Mesenchymal stem cell (in vitro differentiated cells and primary cell): ENCODE measurements at regions not wholly inside any gene's neighbourhood (a gene's known extent, or its start where the extent isn't known, plus 50 kb on each side); places are given as distances from the start of the nearest gene placed in this dataset.

ENCODE experiments used
- DNase-seq: peaks from one replicate; pipeline ENCODE4 v3.0.0-alpha.2; 2013
- H2AFZ ChIP-seq: one replicate; pipeline ENCODE4 v1.6.1; 2013; ENCODE audit warnings: low read depth, mild to moderate bottlenecking, control low read depth, inconsistent platforms, low read length, moderate library complexity
- H2AK5ac ChIP-seq: 2 replicates; pipeline ENCODE4 v1.6.1; 2013; ENCODE audit warnings: low read length, moderate library complexity, mild to moderate bottlenecking, inconsistent platforms; ENCODE audit not compliant: severe bottlenecking
- H2BK120ac ChIP-seq: one replicate; pipeline ENCODE4 v1.6.1; 2013; ENCODE audit warnings: low read depth, mild to moderate bottlenecking, inconsistent platforms, low read length, moderate library complexity
- H2BK12ac ChIP-seq, 2 experiments: one replicate each; pipeline ENCODE4 v1.6.1; 2013; ENCODE audit warnings: inconsistent platforms in 2 of 2, low read length in 2 of 2, mild to moderate bottlenecking in 2 of 2, moderate library complexity in 2 of 2, control low read depth in 1 of 2
- H2BK15ac ChIP-seq: one replicate; pipeline ENCODE4 v1.6.1; 2013; ENCODE audit warnings: mild to moderate bottlenecking, low read depth, inconsistent platforms; ENCODE audit not compliant: poor library complexity, severe bottlenecking
- H2BK5ac ChIP-seq: 2 replicates; pipeline ENCODE4 v1.6.1; 2013; ENCODE audit warnings: low read depth, mild to moderate bottlenecking, low read length, control low read depth, inconsistent platforms; ENCODE audit not compliant: poor library complexity, severe bottlenecking
- H3K14ac ChIP-seq, 2 experiments: one replicate each; pipeline ENCODE4 v1.6.1; 2013; ENCODE audit warnings: inconsistent platforms in 2 of 2, low read length in 2 of 2, control low read depth in 1 of 2, mild to moderate bottlenecking in 1 of 2, moderate library complexity in 1 of 2
- H3K18ac ChIP-seq, 2 experiments: one replicate each; pipeline ENCODE4 v1.6.1; 2013; ENCODE audit warnings: inconsistent platforms in 2 of 2, low read length in 2 of 2, control low read depth in 1 of 2, low read depth in 1 of 2, mild to moderate bottlenecking in 1 of 2
- H3K23ac ChIP-seq, 2 experiments: one replicate each; pipeline ENCODE4 v1.6.1; 2013; ENCODE audit warnings: inconsistent platforms in 2 of 2, low read length in 2 of 2, mild to moderate bottlenecking in 2 of 2, moderate library complexity in 2 of 2, control low read depth in 1 of 2
- H3K27ac ChIP-seq: 2 replicates; pipeline ENCODE4 v1.5.1; 2013; ENCODE audit warnings: mild to moderate bottlenecking, moderate library complexity, low read length, control low read depth, inconsistent platforms; ENCODE audit not compliant: poor library complexity, severe bottlenecking
- H3K27me3 ChIP-seq, 2 experiments: 2 replicates each; pipeline versions ENCODE4 v1.6.1 to v1.7.0; 2013; ENCODE audit warnings: low read length in 2 of 2, mild to moderate bottlenecking in 2 of 2, moderate library complexity in 2 of 2, control low read depth in 1 of 2, inconsistent platforms in 1 of 2; ENCODE audit not compliant: control insufficient read depth in 1 of 2, insufficient read depth in 1 of 2
- H3K36me3 ChIP-seq, 2 experiments: 2 replicates each; pipeline versions ENCODE4 v1.6.1 to v1.7.0; 2013; ENCODE audit warnings: low read length in 2 of 2, control low read depth in 1 of 2, inconsistent platforms in 1 of 2, low read depth in 1 of 2, mild to moderate bottlenecking in 1 of 2; ENCODE audit not compliant: insufficient read depth in 2 of 2, control insufficient read depth in 1 of 2
- H3K4ac ChIP-seq, 2 experiments: one replicate each; pipeline ENCODE4 v1.6.1; 2013; ENCODE audit warnings: inconsistent platforms in 2 of 2, low read length in 2 of 2, mild to moderate bottlenecking in 2 of 2, moderate library complexity in 2 of 2, control low read depth in 1 of 2, low read depth in 1 of 2
- H3K4me1 ChIP-seq: 2 replicates; pipeline ENCODE4 v1.6.1; 2013; ENCODE audit warnings: low read depth, low read length, control low read depth; ENCODE audit not compliant: control insufficient read depth, insufficient read depth
- H3K4me2 ChIP-seq: 2 replicates; pipeline ENCODE4 v1.6.1; 2013; ENCODE audit warnings: low read length, mild to moderate bottlenecking, inconsistent platforms; ENCODE audit not compliant: poor library complexity, severe bottlenecking
- H3K4me3 ChIP-seq, 2 experiments: 2 replicates each; pipeline versions ENCODE4 v1.5.1 to v1.7.0; 2013; ENCODE audit warnings: low read length in 2 of 2, mild to moderate bottlenecking in 2 of 2, control low read depth in 1 of 2, low read depth in 1 of 2; ENCODE audit not compliant: insufficient read depth in 1 of 2
- H3K79me1 ChIP-seq: replicated peaks from 2 replicates; pipeline ENCODE4 v1.6.1; 2013; ENCODE audit warnings: mild to moderate bottlenecking, control low read depth, low read length, inconsistent platforms; ENCODE audit not compliant: poor library complexity, severe bottlenecking
- H3K9ac ChIP-seq: 2 replicates; pipeline ENCODE4 v1.7.0; 2013; ENCODE audit warnings: mild to moderate bottlenecking, low read length, moderate library complexity
- H3K9me3 ChIP-seq: 2 replicates; pipeline ENCODE4 v1.7.0; 2013; ENCODE audit warnings: mild to moderate bottlenecking, low read length; ENCODE audit not compliant: control insufficient read depth
- H4K8ac ChIP-seq: one replicate; pipeline ENCODE4 v1.6.1; 2013; ENCODE audit warnings: inconsistent platforms, mild to moderate bottlenecking, low read length, moderate library complexity
- H4K91ac ChIP-seq: one replicate; pipeline ENCODE4 v1.6.1; 2013; ENCODE audit warnings: mild to moderate bottlenecking, low read length, inconsistent platforms
- WGBS: methylation state at CpG from one replicate; pipeline ENCODE4 v1.1.7; 2013; ENCODE audit warnings: mixed read lengths; 5-methylcytosine and 5-hydroxymethylcytosine counted together

DNA sequence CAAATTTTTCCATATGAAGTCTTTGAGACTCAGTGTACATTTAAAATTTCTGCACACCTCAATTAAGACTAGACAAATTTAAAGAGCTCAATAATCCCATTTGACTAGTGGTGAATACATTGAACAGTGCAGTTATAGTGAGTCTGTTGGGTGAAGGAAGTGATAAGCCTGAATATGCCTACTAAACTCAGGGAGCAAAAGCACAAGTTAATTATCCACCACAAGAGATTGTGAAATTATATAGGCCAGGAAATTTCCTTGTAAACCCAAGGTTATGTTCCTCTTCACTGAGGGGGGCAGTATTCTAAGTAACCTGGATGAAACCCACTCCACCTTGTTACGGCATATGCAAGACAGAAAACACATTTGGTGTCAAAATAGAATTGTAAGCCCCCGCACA is 612.9 kb upstream of the DAB2 start:
- H3K18ac ChIP-seq: no peak overlapping the region
- no peak overlapping the region for H2AFZ ChIP-seq
- H2BK5ac ChIP-seq: no peak overlapping the region
- no peaks in the 10 kb centered on the region for H3K27me3 ChIP-seq
- WGBS: 93% methylated on average over 2 of the region's 2 CpGs
- H3K27ac ChIP-seq: no peak overlapping the region
- H3K4me2 ChIP-seq: no peak overlapping the region
- H3K36me3 ChIP-seq: no peaks in the 10 kb centered on the region
- no peak overlapping the region for H2BK120ac ChIP-seq
- H3K9ac ChIP-seq: no peak overlapping the region
- no peak overlapping the region for H2BK15ac ChIP-seq
- H3K4ac ChIP-seq: no peak overlapping the region
- no peaks in the 10 kb centered on the region for H3K79me1 ChIP-seq
- no peak for DNase-seq
- no peaks in the 10 kb centered on the region for H3K4me1 ChIP-seq
- H2BK12ac ChIP-seq: no peak overlapping the region
- H3K23ac ChIP-seq: no peak overlapping the region
- no peaks in the 10 kb centered on the region for H3K9me3 ChIP-seq
- no peak overlapping the region for H2AK5ac ChIP-seq
- H3K14ac ChIP-seq: no peak overlapping the region
- no peak overlapping the region for H4K91ac ChIP-seq
- no peak overlapping the region for H4K8ac ChIP-seq
- no peak overlapping the region for H3K4me3 ChIP-seq

DNA sequence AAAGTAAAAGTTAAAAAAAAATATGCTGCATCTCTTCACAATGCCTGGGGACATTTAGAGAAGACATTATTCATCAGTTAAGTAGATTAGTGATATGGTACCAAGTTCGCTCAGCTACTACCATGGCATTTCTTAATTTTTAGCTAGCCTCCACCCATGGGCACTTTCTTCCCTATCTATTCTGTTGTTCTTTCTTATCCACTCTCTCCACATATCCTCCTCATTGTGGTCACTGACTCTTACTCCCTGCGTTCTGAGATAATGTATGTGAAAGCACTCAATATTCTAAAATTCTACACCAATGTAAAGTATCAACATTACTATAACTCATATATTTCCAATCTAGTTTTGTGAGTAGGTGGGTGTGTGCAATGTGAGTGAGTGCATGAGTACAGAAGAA is 609.7 kb upstream of the DAB2 start:
- Histone ChIP-seq H2BK15ac (no peak overlapping the region), H3K4ac (no peak overlapping the region), H2AFZ (no peak overlapping the region), H2BK5ac (no peak overlapping the region), H2BK120ac (no peak overlapping the region), H3K36me3 (no peaks in the 10 kb centered on the region), H3K18ac (no peak overlapping the region), H3K23ac (no peak overlapping the region), H4K8ac (no peak overlapping the region), H2BK12ac (no peak overlapping the region), H3K9me3 (no peaks in the 10 kb centered on the region), H3K27ac (no peak overlapping the region), H3K27me3 (no peaks in the 10 kb centered on the region), H3K9ac (no peak overlapping the region), H3K14ac (no peak overlapping the region), H3K4me2 (no peak overlapping the region), H3K4me3 (no peak overlapping the region), H3K79me1 (no peaks in the 10 kb centered on the region), H4K91ac (no peak overlapping the region), H3K4me1 (no peaks in the 10 kb centered on the region), H2AK5ac (no peak overlapping the region)
- DNase-seq: no peak
- 92% methylated on average over 1 of the region's 2 CpGs for WGBS

DNA sequence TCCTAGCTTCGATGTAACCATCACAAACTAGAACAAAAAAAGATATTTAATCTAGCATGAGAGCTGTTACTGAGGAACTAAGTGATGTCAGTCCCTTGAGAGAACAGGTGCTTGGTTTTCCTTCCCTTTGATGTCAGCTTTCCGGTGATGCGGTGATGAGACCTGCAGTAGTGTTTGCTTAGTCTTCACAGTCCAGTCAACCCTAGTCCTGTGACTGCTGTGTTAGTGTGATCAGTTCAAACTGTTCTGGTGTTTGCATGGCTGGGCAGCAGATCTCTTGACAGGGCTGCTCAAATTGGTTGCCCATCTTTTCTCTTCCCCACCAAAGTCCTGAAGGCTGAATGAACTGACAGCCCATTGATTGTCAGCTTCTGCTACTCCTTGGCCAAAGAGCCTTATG is 608.6 kb upstream of the DAB2 start:
- Histone ChIP-seq H2BK5ac (no peak overlapping the region), H4K8ac (no peak overlapping the region), H2BK15ac (no peak overlapping the region), H3K9me3 (no peaks in the 10 kb centered on the region), H2BK12ac (no peak overlapping the region), H3K36me3 (no peaks in the 10 kb centered on the region), H3K4me2 (no peak overlapping the region), H4K91ac (no peak overlapping the region), H2BK120ac (no peak overlapping the region), H3K79me1 (no peaks in the 10 kb centered on the region), H2AK5ac (no peak overlapping the region), H3K27me3 (no peaks in the 10 kb centered on the region), H3K4me3 (no peak overlapping the region), H2AFZ (no peak overlapping the region), H3K9ac (no peak overlapping the region), H3K18ac (no peak overlapping the region), H3K27ac (no peak overlapping the region), H3K4me1 (no peaks in the 10 kb centered on the region), H3K14ac (no peak overlapping the region), H3K23ac (no peak overlapping the region), H3K4ac (no peak overlapping the region)
- no peak for DNase-seq
- 100% methylated on average over 2 of the region's 3 CpGs for WGBS

DNA sequence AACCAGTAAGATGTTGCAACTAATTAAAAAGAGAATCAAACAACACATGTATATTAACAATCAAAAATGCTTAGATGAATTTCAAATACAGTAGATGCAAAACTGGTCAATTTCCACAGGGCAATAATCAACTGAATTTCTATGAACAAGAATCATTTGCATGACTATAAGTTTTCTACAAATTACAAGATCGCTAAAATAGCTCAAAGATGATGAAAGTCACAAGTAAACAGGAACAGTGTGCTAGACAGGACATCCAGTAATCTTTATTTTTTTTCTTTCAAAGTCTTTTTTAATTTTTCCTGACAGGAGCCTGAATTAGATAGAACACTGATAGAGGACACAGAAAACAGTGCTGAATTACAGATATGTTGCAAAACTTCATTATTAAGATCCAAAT is 608.2 kb upstream of the DAB2 start:
- H3K14ac ChIP-seq: no peak overlapping the region
- WGBS: no CpG with 5 or more reads among the region's 1 CpG
- DNase-seq: no peak
- no peak overlapping the region for H3K23ac ChIP-seq
- no peaks in the 10 kb centered on the region for H3K27me3 ChIP-seq
- no peak overlapping the region for H3K27ac ChIP-seq
- H3K9ac ChIP-seq: no peak overlapping the region
- H3K4ac ChIP-seq: no peak overlapping the region
- no peak overlapping the region for H2AFZ ChIP-seq
- H2BK15ac ChIP-seq: no peak overlapping the region
- no peaks in the 10 kb centered on the region for H3K36me3 ChIP-seq
- H2BK5ac ChIP-seq: no peak overlapping the region
- H3K4me2 ChIP-seq: no peak overlapping the region
- H3K4me1 ChIP-seq: no peaks in the 10 kb centered on the region
- H4K91ac ChIP-seq: no peak overlapping the region
- H3K4me3 ChIP-seq: no peak overlapping the region
- H2AK5ac ChIP-seq: no peak overlapping the region
- no peak overlapping the region for H3K18ac ChIP-seq
- no peak overlapping the region for H4K8ac ChIP-seq
- H3K79me1 ChIP-seq: no peaks in the 10 kb centered on the region
- no peak overlapping the region for H2BK120ac ChIP-seq
- no peak overlapping the region for H2BK12ac ChIP-seq
- no peaks in the 10 kb centered on the region for H3K9me3 ChIP-seq
